ENCODE measurements at regions not wholly inside any gene's neighbourhood (a gene's known extent, or its start where the extent isn't known, plus 50 kb on each side); places are given as distances from the start of the nearest gene placed in this dataset.

DNA sequence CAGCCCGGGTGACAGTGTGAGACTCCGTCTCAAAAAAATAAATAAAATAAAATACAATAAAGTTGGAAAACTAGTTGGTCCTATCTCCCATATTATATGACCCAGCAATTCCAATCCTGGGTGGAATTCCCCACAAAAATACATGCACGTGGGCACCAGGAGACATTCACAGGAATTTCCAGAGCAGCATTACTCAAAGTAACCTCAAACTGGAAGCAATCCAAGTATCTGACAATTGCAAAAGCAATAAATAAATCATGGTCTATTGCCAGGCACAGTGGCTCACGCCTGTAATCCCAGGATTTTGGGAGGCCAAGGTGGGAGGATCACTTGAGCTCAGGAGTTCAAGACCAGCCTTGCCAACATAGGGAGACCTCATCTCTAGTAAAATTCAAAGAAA lies 101.2 kb upstream of the MAP4K4 start:
- no peaks in the 10 kb centered on the region for H3K27me3 ChIP-seq
- intact Hi-C loops (cut with DNase I), result no loop called here
- 75 to 83% (median 80%) methylated on average over 4 of the region's 4 CpGs for WGBS, 3 donors
- H3K9me3 ChIP-seq, result no peaks in the 10 kb centered on the region
- TF ChIP-seq, protein P1, sequence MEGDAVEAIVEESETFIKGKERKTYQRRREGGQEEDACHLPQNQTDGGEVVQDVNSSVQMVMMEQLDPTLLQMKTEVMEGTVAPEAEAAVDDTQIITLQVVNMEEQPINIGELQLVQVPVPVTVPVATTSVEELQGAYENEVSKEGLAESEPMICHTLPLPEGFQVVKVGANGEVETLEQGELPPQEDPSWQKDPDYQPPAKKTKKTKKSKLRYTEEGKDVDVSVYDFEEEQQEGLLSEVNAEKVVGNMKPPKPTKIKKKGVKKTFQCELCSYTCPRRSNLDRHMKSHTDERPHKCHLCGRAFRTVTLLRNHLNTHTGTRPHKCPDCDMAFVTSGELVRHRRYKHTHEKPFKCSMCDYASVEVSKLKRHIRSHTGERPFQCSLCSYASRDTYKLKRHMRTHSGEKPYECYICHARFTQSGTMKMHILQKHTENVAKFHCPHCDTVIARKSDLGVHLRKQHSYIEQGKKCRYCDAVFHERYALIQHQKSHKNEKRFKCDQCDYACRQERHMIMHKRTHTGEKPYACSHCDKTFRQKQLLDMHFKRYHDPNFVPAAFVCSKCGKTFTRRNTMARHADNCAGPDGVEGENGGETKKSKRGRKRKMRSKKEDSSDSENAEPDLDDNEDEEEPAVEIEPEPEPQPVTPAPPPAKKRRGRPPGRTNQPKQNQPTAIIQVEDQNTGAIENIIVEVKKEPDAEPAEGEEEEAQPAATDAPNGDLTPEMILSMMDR (IDR thresholded peaks at IDR 0.05), result no peak
- TF ChIP-seq EP300 (IDR thresholded peaks at IDR 0.05) (no peak), POLR2A (IDR thresholded peaks at IDR 0.05) (no peak)
- no peaks in the 10 kb centered on the region for H3K4me1 ChIP-seq (ENCODE audit: insufficient read depth)
- no peak for DNase-seq
- H3K27ac ChIP-seq, result no peak overlapping the region
- H3K36me3 ChIP-seq, result no peaks in the 10 kb centered on the region
- H3K4me3 ChIP-seq, result no peak overlapping the region

DNA sequence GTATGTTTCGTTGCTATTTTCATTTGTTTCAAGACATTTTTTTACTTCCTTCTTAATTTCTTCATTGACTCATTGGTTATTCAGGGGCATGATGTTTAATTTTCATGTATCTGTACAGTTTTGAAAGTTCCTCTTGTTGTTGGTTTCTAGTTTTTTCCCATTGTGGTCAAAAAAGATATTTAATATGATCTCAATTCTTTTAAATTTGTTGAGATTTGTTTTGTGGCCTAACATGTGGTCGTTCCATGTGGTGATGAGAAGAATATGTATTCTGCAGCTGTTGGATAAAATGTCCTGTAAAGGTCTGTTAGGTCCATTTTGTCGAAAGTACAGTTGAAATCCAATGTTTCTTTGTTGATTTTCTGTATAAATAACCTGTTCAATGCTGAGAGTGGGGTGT lies 110.3 kb upstream of the MAP4K4 start:
- 75 to 88% (median 85%) methylated on average over 3 of the region's 3 CpGs for WGBS, 3 donors
- intact Hi-C loops (cut with DNase I), result no loop called here
- H3K36me3 ChIP-seq, result no peaks in the 10 kb centered on the region
- TF ChIP-seq, protein P1 (IDR thresholded peaks at IDR 0.05), result no peak
- TF ChIP-seq POLR2A (IDR thresholded peaks at IDR 0.05) (no peak), EP300 (IDR thresholded peaks at IDR 0.05) (no peak)
- no peak overlapping the region for H3K27ac ChIP-seq
- no peaks in the 10 kb centered on the region for H3K27me3 ChIP-seq
- H3K9me3 ChIP-seq, result no peaks in the 10 kb centered on the region
- no peak overlapping the region for H3K4me3 ChIP-seq
- DNase-seq, result no peak
- no peaks in the 10 kb centered on the region for H3K4me1 ChIP-seq (ENCODE audit: insufficient read depth)

DNA sequence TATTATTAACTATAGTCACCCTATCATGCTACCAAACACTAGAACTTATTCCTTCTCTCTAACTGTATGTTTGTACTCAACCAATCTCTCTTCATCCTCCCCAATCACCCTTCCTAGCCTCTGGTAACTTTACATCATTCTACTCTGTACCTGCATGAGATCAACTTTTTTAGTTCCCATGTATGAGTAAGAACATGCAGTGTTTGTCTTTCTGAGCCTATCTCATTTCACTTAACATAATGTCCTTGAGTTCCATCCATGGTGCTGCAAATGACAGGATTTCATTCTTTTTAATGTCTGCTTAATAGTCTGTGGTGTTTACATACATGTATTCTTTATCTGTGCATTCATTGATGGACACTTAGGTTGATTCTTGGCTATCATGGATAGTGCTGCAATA lies 108.9 kb upstream of the RFX8 start:
- Histone ChIP-seq H3K4me1 (ENCODE audit: insufficient read depth) (no peaks in the 10 kb centered on the region), H3K36me3 (no peaks in the 10 kb centered on the region), H3K27ac (no peak overlapping the region), H3K27me3 (no peaks in the 10 kb centered on the region), H3K9me3 (no peaks in the 10 kb centered on the region), H3K4me3 (no peak overlapping the region)
- intact Hi-C loops (cut with DNase I), result no loop called here
- TF ChIP-seq POLR2A (IDR thresholded peaks at IDR 0.05), result no peak
- TF ChIP-seq EP300 (IDR thresholded peaks at IDR 0.05), result no peak
- TF ChIP-seq, protein P1 (IDR thresholded peaks at IDR 0.05), result no peak
- no peak for DNase-seq

DNA sequence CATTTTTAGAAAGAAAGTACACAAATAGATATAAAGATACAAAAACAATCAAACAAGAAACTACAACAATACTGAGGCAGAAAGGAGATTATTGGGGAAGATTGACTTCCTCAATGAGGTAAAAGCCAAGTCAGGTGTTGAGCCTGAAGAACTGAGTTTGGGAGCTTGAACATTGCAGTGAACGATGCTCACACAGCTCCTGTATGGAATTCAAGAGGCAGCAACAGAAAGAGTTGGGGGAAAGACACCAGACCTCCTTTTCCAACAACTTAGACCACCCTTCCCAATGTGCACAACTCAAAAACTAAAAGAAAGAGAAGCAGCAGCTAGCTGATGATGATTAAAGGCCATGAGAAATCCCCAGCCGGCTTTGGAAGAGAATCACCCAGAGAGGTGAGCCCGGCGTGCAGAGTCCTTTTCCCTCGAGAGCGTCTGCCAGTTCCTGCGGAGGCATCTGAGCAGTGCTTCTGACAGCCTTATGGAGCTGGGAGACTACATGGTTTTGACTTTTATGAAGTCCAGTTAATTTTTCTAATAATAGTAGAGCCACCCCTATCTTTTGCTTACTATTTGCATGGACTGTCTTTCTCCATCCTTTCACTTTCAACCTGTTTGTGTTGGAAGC lies 106.9 kb upstream of the RFX8 start:
- H3K36me3 ChIP-seq, result no peaks in the 10 kb centered on the region
- 92 to 95% (median 93%) methylated on average over 7 of the region's 7 CpGs for WGBS, 3 donors
- TF ChIP-seq, protein P1 (IDR thresholded peaks at IDR 0.05), result no peak
- no peak for TF ChIP-seq EP300 (IDR thresholded peaks at IDR 0.05)
- no peak for TF ChIP-seq POLR2A (IDR thresholded peaks at IDR 0.05)
- H3K27ac ChIP-seq, result no peak overlapping the region
- intact Hi-C loops (cut with DNase I), result no loop called here
- no peaks in the 10 kb centered on the region for H3K4me1 ChIP-seq (ENCODE audit: insufficient read depth)
- H3K4me3 ChIP-seq, result no peak overlapping the region
- H3K9me3 ChIP-seq, result no peaks in the 10 kb centered on the region
- no peaks in the 10 kb centered on the region for H3K27me3 ChIP-seq
- DNase-seq, result no peak

All from ovary (tissue), 7 donors.